WERI-Rb-1 (cell line): ENCODE measurements at regions not wholly inside any gene's neighbourhood (a gene's known extent, or its start where the extent isn't known, plus 50 kb on each side); places are given as distances from the start of the nearest gene placed in this dataset.

Experiments
- DNase-seq: peaks from one replicate; pipeline ENCODE4 v3.0.0-alpha.2; 2020
- H3K27ac ChIP-seq: fragments of 250-450 bp; sonication (Bioruptor Pico); 2 replicates; pipeline ENCODE4 v1.5.1; 2020; ENCODE audit warnings: mild to moderate bottlenecking, moderate library complexity
- H3K27me3 ChIP-seq: fragments of 250-450 bp; sonication (Bioruptor Pico); 2 replicates; pipeline ENCODE4 v1.5.1; 2021; ENCODE audit warnings: mild to moderate bottlenecking, low read depth, moderate library complexity; ENCODE audit not compliant: insufficient read depth, severe bottlenecking
- H3K36me3 ChIP-seq: fragments of 250-450 bp; sonication (Bioruptor Pico); 2 replicates; pipeline ENCODE4 v1.5.1; 2020; ENCODE audit warnings: mild to moderate bottlenecking, moderate library complexity
- H3K4me3 ChIP-seq: 2 replicates; pipeline ENCODE4 v1.5.1; 2011; ENCODE audit warnings: low read depth, mild to moderate bottlenecking, control low read depth, low read length
- H3K9me3 ChIP-seq: fragments of 250-450 bp; sonication (Bioruptor Pico); 2 replicates; pipeline ENCODE4 v1.5.1; 2021; ENCODE audit warnings: mild to moderate bottlenecking, moderate library complexity; ENCODE audit not compliant: severe bottlenecking
- CTCF ChIP-seq: IDR thresholded peaks from 2 replicates; pipeline ENCODE4 v1.5.1; 2011; ENCODE audit warnings: low read depth, mild to moderate bottlenecking, control low read depth, inconsistent platforms, low read length

- no peak for DNase-seq
- no peaks in the 10 kb centered on the region for H3K9me3 ChIP-seq
Measured at GRCh38 chr4:160835789-160836188, 1328.0 kb downstream of the FSTL5 start.

GRCh38 chr4:160836431-160836830, 1327.4 kb downstream of the FSTL5 start:
- DNase-seq: no peak
- Histone ChIP-seq H3K36me3 (no peaks in the 10 kb centered on the region), H3K4me3 (no peak overlapping the region), H3K27me3 (no peaks in the 10 kb centered on the region), H3K27ac (no peak overlapping the region), H3K9me3 (no peaks in the 10 kb centered on the region)
- no peak for TF ChIP-seq CTCF

More at GRCh38 chr4:160835789-160836188, 1328.0 kb downstream of the FSTL5 start:
- Histone ChIP-seq H3K27me3 (no peaks in the 10 kb centered on the region), H3K4me3 (no peak overlapping the region), H3K27ac (no peak overlapping the region), H3K36me3 (no peaks in the 10 kb centered on the region)
- TF ChIP-seq CTCF: no peak

GRCh38 chr4:160846121-160846520, 1317.7 kb downstream of the FSTL5 start:
- Histone ChIP-seq H3K9me3 (no peaks in the 10 kb centered on the region), H3K36me3 (no peaks in the 10 kb centered on the region), H3K27me3 (no peaks in the 10 kb centered on the region), H3K4me3 (no peak overlapping the region), H3K27ac (no peak overlapping the region)
- DNase-seq: no peak
- TF ChIP-seq CTCF: no peak

- no peak for TF ChIP-seq CTCF
- Histone ChIP-seq H3K4me3 (no peak overlapping the region), H3K27me3 (no peaks in the 10 kb centered on the region), H3K9me3 (no peaks in the 10 kb centered on the region), H3K27ac (no peak overlapping the region), H3K36me3 (no peaks in the 10 kb centered on the region)
- DNase-seq: no peak
Measured at GRCh38 chr4:160847228-160847627, 1316.6 kb downstream of the FSTL5 start.

GRCh38 chr4:160848489-160848888, 1315.3 kb downstream of the FSTL5 start:
- Histone ChIP-seq H3K27ac (no peak overlapping the region), H3K9me3 (no peaks in the 10 kb centered on the region), H3K36me3 (no peaks in the 10 kb centered on the region), H3K27me3 (no peaks in the 10 kb centered on the region), H3K4me3 (no peak overlapping the region)
- no peak for TF ChIP-seq CTCF
- no peak for DNase-seq
